ENCODE measurements at regions not wholly inside any gene's neighbourhood (a gene's known extent, or its start where the extent isn't known, plus 50 kb on each side); places are given as distances from the start of the nearest gene placed in this dataset.

DNA sequence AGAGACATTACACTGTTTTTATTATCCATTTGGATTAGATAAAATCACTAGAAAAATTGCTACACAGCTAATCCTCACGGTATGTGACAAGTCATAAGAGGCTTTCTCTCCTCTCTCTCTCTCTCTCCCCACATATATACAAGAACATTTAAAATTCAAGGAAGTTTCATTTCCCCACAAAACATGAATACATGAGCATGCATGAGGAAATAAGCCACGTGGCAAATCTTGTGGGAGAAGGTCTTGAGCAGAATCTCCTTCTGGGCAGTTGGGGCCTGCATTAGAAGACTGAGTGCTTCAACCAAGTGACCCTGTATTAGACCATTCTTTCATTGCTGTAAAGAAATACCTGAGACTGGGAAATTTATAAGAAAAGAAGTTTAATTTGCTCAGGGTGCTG is 1313.1 kb downstream of the MRPL39 start:
- in situ Hi-C loops (cut with MboI; ENCODE audit: low sequenced_read_pairs): no loop called here

DNA sequence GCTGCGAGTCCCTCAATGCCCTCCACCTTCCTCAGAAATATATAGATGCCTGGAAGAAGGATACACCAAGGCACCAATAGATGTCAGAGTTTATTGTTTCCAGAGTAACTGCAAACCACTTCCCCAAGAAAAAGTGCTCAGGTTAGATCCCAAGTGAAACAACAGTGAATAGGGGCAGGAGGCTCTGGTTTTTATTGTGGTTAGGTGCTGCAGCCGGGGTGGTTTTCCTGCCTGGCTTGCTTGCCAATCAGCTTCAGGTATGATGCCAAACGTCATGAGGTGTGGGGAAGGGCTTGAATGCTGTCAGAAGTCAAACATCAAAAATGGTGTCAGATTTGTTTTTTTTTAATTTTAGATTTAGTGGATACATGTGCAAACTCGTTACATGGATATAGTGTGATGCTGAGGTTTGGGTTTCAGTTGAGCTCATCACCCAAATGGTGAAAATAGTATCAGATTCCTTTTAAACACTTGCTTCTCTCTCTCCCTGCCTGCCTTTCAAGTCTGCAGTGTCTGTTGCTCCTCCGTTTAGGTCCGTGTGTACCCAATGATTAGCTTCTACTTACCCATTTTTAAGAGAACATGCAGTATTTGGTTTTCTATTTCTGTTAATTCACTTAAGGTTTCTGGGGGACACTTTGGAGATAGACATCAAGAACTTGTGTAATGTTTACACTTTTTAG is 1317.0 kb downstream of the MRPL39 start:
- in situ Hi-C loops (cut with MboI; ENCODE audit: low sequenced_read_pairs): no loop called here

DNA sequence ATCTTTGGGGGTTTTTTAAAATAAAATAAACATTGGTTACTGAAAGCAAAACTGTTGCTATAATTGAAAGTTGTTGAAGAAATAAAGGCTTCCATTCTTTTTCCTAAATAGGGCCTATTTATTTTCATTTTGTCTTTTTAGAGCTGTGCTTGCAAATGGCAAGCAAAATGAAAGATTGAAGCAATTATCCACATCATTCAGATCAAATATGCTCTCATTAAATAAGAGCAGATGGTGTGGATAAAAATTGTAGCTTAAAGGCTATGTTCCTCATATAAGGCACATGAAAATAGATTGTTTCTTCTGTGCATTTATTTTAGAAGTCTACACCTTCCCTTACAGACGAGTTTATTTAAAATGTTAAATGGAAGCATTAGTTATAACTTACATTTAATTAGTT is 1317.7 kb downstream of the MRPL39 start:
- in situ Hi-C loops (cut with MboI; ENCODE audit: low sequenced_read_pairs): no loop called here

DNA sequence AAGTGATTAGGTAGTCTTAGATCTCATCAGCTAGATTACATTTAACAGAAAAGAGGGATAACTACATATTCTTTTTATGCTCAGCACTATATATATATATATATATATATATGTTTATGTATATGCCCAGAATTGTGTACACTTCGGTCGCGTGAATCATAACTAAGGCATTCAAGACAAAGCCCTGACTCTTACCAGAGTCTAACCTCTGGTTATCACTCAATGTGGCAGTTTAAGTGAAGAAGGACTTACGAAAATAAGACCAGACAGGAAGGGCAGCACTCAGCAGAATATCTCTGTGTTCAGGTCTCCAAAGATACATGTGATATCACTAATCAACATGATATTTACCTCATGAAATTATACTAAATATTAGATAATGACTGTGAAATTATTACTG is 1326.7 kb downstream of the MRPL39 start:
- in situ Hi-C loops (cut with MboI; ENCODE audit: low sequenced_read_pairs): no loop called here

DNA sequence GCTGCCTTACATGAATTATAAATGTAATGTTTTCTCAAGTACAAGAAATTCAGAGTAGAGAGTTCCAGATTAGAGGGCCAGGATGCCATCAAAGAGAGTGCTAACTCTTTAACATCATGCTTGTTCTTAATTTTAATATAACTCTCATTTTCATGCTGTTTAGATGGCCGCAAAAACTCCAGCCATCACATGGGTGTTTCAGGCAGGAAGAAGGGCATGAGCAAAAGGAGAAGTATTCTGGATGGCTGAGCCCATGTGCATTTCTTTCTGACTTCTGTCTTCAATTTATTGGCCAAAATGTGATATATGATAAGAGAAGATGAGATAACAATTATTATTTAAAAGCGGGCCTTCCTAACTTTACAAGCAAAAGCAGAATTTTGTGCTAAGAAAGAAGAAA is 1328.6 kb downstream of the MRPL39 start:
- in situ Hi-C loops (cut with MboI; ENCODE audit: low sequenced_read_pairs): no loop called here

DNA sequence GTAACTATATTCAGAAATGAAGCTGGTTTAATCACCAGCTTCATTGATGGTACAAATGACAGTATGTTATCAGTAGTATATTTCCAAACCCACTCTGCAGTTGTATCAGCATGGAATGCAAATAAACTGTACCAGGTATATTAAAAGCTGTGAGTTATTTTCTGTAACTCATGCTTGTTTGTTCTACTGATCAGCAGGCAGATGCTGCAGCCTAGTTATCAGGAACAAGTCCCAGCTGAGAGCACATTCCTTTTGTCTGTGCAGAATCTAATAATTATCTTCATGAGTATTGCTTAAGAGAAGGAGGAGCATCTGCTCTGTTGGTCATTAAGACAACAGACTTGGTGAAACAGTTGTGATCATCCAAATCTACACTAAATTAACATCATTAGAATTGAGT is 1331.1 kb downstream of the MRPL39 start:
- in situ Hi-C loops (cut with MboI; ENCODE audit: low sequenced_read_pairs): no loop called here

DNA sequence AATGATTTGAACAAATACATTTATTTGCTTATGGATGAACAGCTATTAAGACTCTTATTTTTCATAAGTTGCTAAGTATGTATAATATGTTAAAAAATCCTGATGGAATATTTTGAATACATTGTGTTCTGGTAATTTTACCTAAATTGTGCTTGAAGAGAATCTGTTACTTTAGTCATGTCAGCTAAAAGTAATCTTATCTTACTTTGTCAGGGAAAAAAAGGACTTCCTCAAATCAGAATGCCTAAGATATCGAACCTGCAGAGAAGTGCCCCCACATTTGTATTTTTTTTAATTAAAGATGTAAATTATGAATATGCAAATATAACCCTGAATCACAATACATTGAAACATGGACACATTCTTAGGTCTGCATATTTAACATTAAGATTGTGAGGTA is 1331.7 kb downstream of the MRPL39 start:
- in situ Hi-C loops (cut with MboI; ENCODE audit: low sequenced_read_pairs): no loop called here

DNA sequence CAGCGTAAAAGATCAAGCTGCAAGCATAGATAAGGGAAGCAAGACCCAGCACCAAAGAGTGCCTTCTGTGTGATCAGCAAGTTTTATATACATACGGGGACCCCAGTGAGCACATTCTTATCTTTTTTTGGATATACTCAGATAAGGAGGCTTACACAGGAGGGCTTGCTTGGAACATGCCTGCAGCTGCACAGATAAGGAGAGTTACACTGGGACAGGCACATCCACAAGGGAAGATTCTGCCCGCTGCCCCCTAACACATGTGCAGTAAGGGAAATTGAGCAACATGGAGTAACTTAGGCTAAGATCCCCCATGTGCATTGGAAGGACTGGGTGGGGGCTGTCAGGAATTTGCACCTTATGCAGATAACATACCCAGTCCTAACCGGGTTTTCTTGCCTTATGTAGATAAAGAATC is 1334.8 kb downstream of the MRPL39 start:
- in situ Hi-C loops (cut with MboI; ENCODE audit: low sequenced_read_pairs): no loop called here

DNA sequence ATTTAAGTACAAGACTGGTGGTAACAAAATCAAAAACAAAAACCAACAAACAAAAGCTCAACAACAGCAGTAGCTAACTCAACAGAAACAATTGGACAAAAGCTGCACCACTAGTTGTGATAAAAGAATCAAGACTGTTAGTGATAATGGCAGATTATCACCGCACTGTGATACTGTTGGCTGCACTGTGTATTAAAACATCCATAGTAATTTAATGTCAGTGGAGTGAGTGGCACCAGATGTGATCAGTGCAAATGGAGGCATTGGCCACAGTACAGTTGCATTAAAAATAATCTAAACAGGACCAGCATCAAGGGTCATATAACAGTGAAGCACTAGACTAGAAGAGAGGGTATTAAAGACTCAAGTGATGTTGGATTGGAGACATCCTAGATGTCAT is 1341.3 kb downstream of the MRPL39 start:
- in situ Hi-C loops (cut with MboI; ENCODE audit: low sequenced_read_pairs): no loop called here

DNA sequence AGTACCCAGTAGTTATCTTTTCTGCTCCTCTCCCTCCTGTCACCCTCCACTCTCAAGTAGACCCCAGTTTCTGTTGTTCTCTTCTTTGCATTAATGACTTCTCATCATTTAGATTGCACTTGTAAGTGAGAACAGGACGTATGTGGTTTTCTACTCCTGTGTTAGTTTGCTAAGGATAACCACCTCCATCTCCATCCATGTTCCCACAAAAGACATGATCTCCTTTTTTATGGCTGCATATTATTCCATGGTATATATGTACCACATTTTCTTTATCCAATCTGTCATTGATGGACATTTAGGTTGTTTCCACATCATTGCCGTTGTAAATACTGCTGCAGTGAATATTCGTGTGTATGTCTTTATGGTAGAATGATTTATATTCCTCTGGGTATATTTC is 1346.5 kb downstream of the MRPL39 start:
- in situ Hi-C loops (cut with MboI; ENCODE audit: low sequenced_read_pairs): no loop called here

DNA sequence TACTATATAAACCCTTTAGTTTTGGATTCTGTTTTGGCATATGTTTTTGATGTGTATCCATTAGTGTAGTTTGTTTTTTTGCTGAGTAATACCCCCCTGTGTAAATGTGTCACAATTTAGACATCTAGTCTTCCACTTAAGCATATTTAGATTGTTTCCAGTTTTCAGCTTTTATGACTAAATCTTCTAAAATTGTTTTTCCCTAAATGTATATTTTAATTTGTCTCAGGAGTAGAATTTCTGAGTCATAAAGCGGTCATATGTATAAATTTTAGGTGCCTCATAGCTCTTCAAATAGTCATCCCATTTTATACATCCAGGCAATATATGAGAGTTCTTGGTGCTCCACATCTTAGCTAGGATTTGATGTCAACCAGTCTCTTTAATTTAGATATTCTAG is 1348.0 kb downstream of the MRPL39 start:
- in situ Hi-C loops (cut with MboI; ENCODE audit: low sequenced_read_pairs): no loop called here

DNA sequence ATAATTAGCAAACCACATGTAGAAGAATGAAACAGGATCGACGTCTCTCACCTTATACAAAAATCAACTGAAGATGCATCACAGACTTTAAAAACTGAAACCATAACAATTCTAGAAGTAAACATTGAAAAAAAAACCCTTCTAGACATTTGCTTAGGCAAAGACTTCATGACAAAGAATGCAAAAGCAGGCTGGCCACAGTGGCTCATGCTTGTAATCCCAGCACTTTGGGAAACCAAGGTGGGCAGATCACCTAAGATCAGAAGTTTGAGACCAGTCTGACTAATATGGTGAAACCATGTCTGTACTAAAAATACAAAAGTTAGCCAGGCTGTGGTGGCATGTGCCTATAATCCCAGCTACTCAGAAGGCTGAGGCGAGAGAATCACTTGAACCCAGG is 1351.7 kb downstream of the MRPL39 start:
- in situ Hi-C loops (cut with MboI; ENCODE audit: low sequenced_read_pairs): no loop called here

DNA sequence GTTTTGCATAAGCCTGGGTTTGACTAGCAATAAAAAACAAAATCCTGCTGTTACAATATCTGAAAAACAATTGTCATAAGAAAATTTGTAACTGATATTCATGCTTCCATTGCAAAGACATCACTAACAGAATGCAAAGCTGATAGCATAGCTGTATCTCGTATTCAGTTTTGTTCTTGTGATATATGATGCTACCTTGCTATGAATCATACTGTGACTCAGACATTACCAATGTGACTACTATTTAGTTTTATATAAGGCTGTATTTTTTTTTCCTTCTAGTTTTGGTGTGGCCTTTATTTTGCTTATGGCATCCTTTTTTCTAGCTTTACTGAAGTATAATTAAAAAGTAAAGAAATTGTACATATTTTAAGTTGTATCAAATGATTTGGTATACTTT is 1381.8 kb downstream of the MRPL39 start:
- in situ Hi-C loops (cut with MboI; ENCODE audit: low sequenced_read_pairs): no loop called here

DNA sequence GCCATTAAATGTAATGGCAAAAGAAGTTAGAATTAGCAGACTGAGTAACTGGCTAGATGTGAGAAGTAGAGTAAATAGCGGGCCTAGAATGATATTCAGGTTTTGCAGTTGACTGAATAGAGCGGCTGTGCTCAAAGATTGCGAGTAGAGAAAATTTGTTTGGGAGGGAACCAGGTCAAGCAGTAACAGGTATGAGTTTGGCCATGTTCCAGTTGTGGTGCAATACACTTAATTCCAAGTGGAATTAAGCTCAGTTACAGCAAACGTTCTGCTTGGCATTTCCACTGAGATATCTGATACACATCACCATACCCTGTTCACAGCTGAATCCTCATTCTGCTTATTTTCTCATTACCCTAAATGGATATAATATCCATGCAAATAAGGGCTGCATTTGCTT is 1382.9 kb downstream of the MRPL39 start:
- in situ Hi-C loops (cut with MboI; ENCODE audit: low sequenced_read_pairs): no loop called here

DNA sequence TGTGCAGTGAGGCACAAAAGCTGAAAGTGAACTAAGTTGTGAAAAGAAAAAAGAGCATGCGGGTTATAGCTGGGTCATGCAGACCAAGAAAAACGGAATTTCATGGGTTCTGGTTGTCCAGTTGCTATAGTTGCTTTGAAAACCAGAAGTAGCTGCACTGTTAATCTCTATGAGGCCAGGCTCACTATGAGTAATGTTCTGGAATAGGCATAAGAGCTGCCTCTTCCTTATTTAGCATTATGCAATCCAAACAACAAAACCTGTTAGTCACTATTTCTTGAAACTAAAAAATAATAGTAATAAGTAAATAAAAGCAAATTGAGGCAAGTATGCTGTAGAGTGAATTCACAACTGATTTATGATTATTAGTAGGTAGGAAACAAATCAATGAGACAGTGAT is 1383.7 kb downstream of the MRPL39 start:
- in situ Hi-C loops (cut with MboI; ENCODE audit: low sequenced_read_pairs): no loop called here

DNA sequence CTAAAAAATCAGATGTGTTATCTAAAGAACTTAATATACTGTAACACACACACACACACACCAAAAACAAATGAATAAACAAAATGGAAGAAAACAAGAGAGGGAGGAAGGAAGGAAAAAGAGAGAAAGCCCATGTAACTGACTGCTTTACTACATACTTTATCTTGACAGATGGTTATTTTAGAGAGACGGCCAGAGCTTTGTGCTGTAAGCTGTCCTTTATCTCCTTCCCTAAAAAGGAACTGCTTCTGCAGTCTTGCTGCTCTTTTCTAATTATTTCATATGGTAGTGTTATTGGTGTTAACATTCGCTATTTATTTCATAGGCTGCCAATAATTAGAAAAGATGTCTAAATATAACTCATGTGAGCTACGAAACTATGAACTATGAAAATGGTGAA is 1384.6 kb downstream of the MRPL39 start:
- in situ Hi-C loops (cut with MboI; ENCODE audit: low sequenced_read_pairs): no loop called here

DNA sequence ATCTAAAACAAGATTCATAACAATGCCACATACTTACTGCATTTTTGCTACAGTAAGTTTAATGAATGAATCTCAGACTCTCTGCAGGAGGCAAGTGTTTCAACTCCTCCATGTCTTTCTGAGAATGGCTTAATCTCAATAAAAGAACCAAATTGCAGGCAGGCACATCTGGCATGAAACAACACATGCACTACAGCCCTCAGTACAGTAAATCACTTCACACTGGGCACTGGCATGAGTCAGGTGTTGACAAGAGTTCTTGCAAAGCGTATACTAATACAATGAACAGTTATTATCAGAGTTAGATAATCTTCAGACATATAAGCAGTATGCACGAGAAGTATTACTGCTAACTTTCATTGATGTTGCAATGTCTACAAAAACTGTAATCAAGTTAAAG is 1386.8 kb downstream of the MRPL39 start:
- in situ Hi-C loops (cut with MboI; ENCODE audit: low sequenced_read_pairs): no loop called here

DNA sequence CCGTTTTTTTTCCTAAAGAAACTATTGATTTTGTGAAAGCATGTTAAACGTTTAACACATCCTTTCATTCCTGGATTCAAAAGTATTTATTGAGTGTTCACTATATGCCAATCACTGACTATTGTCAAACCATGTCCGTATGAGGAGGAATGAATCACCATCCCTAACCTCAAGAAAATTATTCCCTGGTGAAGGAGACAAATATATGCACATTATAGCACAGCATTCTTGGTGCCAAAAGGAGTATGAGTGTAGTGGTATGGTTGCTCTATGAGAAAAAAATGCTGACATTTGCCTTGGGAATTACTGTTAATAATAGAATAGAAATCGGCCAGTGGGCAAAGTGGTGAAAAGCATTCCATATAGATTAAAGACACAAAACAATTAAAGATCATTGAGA is 1390.1 kb downstream of the MRPL39 start:
- in situ Hi-C loops (cut with MboI; ENCODE audit: low sequenced_read_pairs): no loop called here

DNA sequence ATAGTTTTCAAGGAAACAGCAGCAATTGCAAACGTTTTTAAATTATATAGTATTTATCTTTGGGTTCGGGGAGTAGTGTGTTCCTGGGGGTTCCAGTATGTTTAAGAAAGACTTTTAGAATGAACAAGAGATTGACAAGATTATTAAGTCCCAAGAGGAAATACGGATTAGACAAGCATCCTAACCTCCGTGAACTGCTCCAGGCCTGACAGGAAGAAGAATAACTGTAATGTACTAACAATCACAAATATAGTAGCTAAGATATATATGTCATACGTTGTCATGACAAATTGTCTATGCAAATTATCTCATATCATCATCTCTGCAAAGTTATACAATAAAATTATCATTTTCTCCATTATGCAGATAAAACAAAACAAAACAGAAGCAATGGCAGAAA is 1397.2 kb downstream of the MRPL39 start:
- in situ Hi-C loops (cut with MboI; ENCODE audit: low sequenced_read_pairs): no loop called here

DNA sequence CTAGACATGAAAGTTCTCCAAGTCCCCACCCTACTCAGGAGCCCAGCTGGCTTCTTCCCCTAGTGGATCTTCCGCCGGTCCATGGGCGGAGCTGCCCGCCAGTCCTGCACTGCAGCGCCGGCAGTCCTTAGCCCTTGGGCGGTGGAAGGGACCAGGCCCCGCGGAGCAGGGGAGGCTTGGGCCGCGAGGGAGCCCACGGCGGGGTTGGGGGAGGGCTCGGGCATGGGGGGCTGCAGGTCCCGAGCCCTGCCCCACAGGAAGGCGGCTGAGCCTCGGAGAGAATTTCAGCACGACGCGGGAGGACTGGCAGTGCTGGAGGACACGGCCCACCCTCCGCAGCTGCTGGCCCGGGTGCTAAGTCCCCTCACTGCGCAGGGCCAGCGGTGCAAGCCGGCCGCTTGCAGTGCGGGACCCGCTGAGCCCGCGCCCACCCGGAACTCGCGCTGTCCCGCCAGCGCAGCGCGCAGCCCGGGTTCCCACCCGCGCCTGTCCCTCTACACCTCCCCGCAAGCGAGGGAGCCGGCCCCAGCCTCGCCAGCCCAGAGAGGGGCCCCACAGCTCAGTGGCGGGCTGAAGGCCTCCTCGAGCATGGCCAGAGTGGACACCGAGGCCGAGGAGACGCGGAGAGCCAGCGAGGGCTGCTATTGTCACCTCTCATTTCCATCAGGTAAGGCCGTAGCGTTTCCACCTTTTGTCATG is 1398.6 kb downstream of the MRPL39 start:
- in situ Hi-C loops (cut with MboI; ENCODE audit: low sequenced_read_pairs): no loop called here

DNA sequence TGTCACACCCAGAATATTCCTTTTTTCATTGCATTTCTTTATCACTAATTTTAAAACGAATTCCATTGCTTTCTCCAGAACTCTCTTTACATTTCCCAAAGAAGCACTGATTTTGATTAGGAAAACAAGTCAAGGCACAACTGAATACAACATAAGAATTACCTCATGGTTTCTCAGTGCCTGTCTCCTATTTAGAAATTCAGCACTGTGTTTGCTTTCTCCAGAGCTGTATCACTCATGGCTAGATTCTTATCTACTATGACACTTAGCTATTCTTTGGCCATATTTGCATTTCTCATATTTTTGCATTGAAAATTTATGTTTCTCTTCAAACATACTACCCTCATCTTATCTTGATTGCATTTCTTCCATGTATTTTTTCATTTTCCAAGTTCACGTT is 1402.0 kb downstream of the MRPL39 start:
- in situ Hi-C loops (cut with MboI; ENCODE audit: low sequenced_read_pairs): no loop called here

DNA sequence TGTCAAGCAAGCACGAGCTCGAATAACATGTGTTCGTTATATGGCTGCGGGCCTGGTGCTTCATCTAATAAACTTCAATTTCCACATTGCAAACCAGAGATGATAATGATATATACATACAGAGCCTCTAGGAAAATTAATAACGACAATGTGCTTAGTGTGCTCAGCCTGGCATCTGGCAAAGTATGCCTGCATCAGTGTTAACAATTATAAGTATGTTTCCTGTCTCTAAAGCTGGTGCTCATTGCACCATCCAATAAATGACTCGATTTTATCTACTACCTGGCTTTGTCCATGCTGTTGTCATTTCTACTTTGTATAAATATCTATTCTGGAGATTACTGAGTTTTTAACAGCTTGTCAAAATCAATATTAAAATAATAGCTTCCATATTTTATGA is 1402.6 kb downstream of the MRPL39 start:
- in situ Hi-C loops (cut with MboI; ENCODE audit: low sequenced_read_pairs): no loop called here

DNA sequence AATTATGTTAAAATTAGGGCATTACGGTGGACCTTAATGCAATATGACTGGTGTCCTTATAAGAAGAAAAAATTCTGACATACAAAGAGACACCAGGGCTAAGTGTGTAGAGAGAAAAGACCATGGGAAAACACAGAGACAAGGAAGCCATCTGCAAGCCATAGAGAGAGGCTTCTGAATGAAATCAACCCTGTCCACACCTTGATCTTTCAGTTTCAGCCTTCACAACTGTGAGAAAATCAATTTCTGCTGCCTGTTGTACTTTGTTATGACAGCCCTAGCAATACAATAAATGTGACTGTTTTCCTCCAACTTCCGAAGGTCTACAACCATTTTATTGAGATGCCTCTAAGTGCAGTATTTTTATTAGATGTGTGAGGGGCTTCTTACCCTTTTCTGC is 1407.2 kb downstream of the MRPL39 start:
- in situ Hi-C loops (cut with MboI; ENCODE audit: low sequenced_read_pairs): no loop called here

Data from HL-60/S4 treated with phorbol 12-myristate 13-acetate at 8.2 ng/mL for 4 days and 3 days (cell line).